ENCODE measurements at regions not wholly inside any gene's neighbourhood (a gene's known extent, or its start where the extent isn't known, plus 50 kb on each side); places are given as distances from the start of the nearest gene placed in this dataset.

GRCh38 chr2:8598295-8599165 lies 83.3 kb upstream of the ID2 start (continued):
- no peak for TF ChIP-seq MCM2 (IDR thresholded peaks at IDR 0.05; ENCODE audit: low read depth)
- peak; percentile 99 for TF ChIP-seq JUN (IDR thresholded peaks at IDR 0.05; ENCODE audit: borderline replicate concordance, low read depth, low read length)
- TF ChIP-seq JUN (CRISPR knock-in tag; IDR thresholded peaks at IDR 0.05; ENCODE audit: borderline replicate concordance), result peak; percentile 98
- TF ChIP-seq ZNF507 (tag; conservative IDR thresholded peaks at IDR 0.05), result no peak
- TF ChIP-seq, protein P1, sequence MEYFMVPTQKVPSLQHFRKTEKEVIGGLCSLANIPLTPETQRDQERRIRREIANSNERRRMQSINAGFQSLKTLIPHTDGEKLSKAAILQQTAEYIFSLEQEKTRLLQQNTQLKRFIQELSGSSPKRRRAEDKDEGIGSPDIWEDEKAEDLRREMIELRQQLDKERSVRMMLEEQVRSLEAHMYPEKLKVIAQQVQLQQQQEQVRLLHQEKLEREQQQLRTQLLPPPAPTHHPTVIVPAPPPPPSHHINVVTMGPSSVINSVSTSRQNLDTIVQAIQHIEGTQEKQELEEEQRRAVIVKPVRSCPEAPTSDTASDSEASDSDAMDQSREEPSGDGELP (CRISPR knock-in tag; IDR thresholded peaks at IDR 0.05; ENCODE audit: borderline replicate concordance), result peak; percentile 74; the same call in 1 of the 2 replicates
- peak; percentile 94 for TF ChIP-seq SMARCE1 (IDR thresholded peaks at IDR 0.05)
- no peak for TF ChIP-seq CAMTA2 (CRISPR knock-in tag; conservative IDR thresholded peaks at IDR 0.05)
- no peak for TF ChIP-seq ZNF280A (IDR thresholded peaks at IDR 0.05; ENCODE audit: low read depth, partially characterized antibody)
- TF ChIP-seq ELF2 (CRISPR knock-in tag; IDR thresholded peaks at IDR 0.05), result no peak
- TF ChIP-seq TCF3 (CRISPR knock-in tag; IDR thresholded peaks at IDR 0.05), result peak; percentile 59; the same call in 1 of the 2 replicates
- no peak for TF ChIP-seq POLR2G (IDR thresholded peaks at IDR 0.05; ENCODE audit: low read depth, low read length)
- no peak for TF ChIP-seq GATA2 (CRISPR knock-in tag; IDR thresholded peaks at IDR 0.05)
- TF ChIP-seq, protein P2, sequence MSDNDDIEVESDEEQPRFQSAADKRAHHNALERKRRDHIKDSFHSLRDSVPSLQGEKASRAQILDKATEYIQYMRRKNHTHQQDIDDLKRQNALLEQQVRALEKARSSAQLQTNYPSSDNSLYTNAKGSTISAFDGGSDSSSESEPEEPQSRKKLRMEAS (CRISPR knock-in tag; IDR thresholded peaks at IDR 0.05), result peak; percentile 63; the same call in 1 of the 2 replicates
- TF ChIP-seq, protein P3, sequence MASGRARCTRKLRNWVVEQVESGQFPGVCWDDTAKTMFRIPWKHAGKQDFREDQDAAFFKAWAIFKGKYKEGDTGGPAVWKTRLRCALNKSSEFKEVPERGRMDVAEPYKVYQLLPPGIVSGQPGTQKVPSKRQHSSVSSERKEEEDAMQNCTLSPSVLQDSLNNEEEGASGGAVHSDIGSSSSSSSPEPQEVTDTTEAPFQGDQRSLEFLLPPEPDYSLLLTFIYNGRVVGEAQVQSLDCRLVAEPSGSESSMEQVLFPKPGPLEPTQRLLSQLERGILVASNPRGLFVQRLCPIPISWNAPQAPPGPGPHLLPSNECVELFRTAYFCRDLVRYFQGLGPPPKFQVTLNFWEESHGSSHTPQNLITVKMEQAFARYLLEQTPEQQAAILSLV (tag; IDR thresholded peaks at IDR 0.05), result peak; percentile 98
- TF ChIP-seq ZNF121 (CRISPR knock-in tag; conservative IDR thresholded peaks at IDR 0.05), result no peak
- no peak for TF ChIP-seq ASH1L (IDR thresholded peaks at IDR 0.05; ENCODE audit: borderline replicate concordance, low read depth, partially characterized antibody)
- TF ChIP-seq ATF4 (CRISPR knock-in tag; IDR thresholded peaks at IDR 0.05), result peak; percentile 90
- no peak for TF ChIP-seq ZNF184 (CRISPR knock-in tag; IDR thresholded peaks at IDR 0.05)
- TF ChIP-seq L3MBTL2 (IDR thresholded peaks at IDR 0.05), result peak; percentile 95

Data from K562 (cell line).